ENCODE measurements at regions not wholly inside any gene's neighbourhood (a gene's known extent, or its start where the extent isn't known, plus 50 kb on each side); places are given as distances from the start of the nearest gene placed in this dataset.
"Not testable (repeated sequence)": the region's sequence is repeated elsewhere in the genome, so short reads cannot be mapped to it uniquely, and the experiment has no call there.

GRCh38 chr6:23854154-23854553, 271.9 kb upstream of the NRSN1 start:
- not testable (repeated sequence) for DNase-seq

- DNase-seq = no peak
Measured at GRCh38 chr6:23855497-23856116, 270.4 kb upstream of the NRSN1 start.

- DNase-seq = no peak
Measured at GRCh38 chr6:23870496-23870895, 255.5 kb upstream of the NRSN1 start.

GRCh38 chr6:23873161-23873560, 252.9 kb upstream of the NRSN1 start:
- no peak for DNase-seq

GRCh38 chr6:23875006-23875405, 251.0 kb upstream of the NRSN1 start:
- no peak for DNase-seq

- DNase-seq = no peak
Measured at GRCh38 chr6:23879816-23880215, 246.2 kb upstream of the NRSN1 start.

- DNase-seq = no peak
Measured at GRCh38 chr6:23890543-23891227, 235.3 kb upstream of the NRSN1 start.

- DNase-seq = no peak
Measured at GRCh38 chr6:23905133-23905815, 220.7 kb upstream of the NRSN1 start.

- no peak for DNase-seq
Measured at GRCh38 chr6:23910420-23910819, 215.6 kb upstream of the NRSN1 start.

- no peak for DNase-seq
Measured at GRCh38 chr6:23927935-23928334, 198.1 kb upstream of the NRSN1 start.

GRCh38 chr6:23929201-23929600, 196.8 kb upstream of the NRSN1 start:
- DNase-seq = no peak

- no peak for DNase-seq
Measured at GRCh38 chr6:23940466-23940865, 185.5 kb upstream of the NRSN1 start.

GRCh38 chr6:23951691-23952090, 174.3 kb upstream of the NRSN1 start:
- DNase-seq = no peak

GRCh38 chr6:23952245-23952644, 173.8 kb upstream of the NRSN1 start:
- DNase-seq = no peak

GRCh38 chr6:23953976-23954375, 172.0 kb upstream of the NRSN1 start:
- no peak for DNase-seq

GRCh38 chr6:23957017-23957416, 169.0 kb upstream of the NRSN1 start:
- no peak for DNase-seq

GRCh38 chr6:23964865-23965264, 161.2 kb upstream of the NRSN1 start:
- no peak for DNase-seq

GRCh38 chr6:23969344-23969743, 156.7 kb upstream of the NRSN1 start:
- DNase-seq = no peak

GRCh38 chr6:23977706-23978105, 148.3 kb upstream of the NRSN1 start:
- DNase-seq = no peak

GRCh38 chr6:23980965-23981364, 145.1 kb upstream of the NRSN1 start:
- no peak for DNase-seq

GRCh38 chr6:23981923-23982322, 144.1 kb upstream of the NRSN1 start:
- DNase-seq = no peak

GRCh38 chr6:23983735-23984134, 142.3 kb upstream of the NRSN1 start:
- no peak for DNase-seq

- DNase-seq = no peak
Measured at GRCh38 chr6:23985015-23985414, 141.0 kb upstream of the NRSN1 start.

GRCh38 chr6:23989885-23990533, 136.0 kb upstream of the NRSN1 start:
- no peak for DNase-seq
